ENCODE measurements at regions not wholly inside any gene's neighbourhood (a gene's known extent, or its start where the extent isn't known, plus 50 kb on each side); places are given as distances from the start of the nearest gene placed in this dataset.

- no peak for TF ChIP-seq CTCF (IDR thresholded peaks at IDR 0.05; ENCODE audit: insufficient read depth, low read depth, low read length, missing control alignments)
- H3K4me3 ChIP-seq (ENCODE audit: low read length), result no peak overlapping the region
- no peak for DNase-seq (ENCODE audit: low read depth)
Observed at GRCh38 chr13:63025741-63026140, 1610.1 kb upstream of the PCDH20 start.

- DNase-seq (ENCODE audit: low read depth), result no peak
- no peak for TF ChIP-seq CTCF (IDR thresholded peaks at IDR 0.05; ENCODE audit: insufficient read depth, low read depth, low read length, missing control alignments)
- H3K4me3 ChIP-seq (ENCODE audit: low read length), result no peak overlapping the region
Observed at GRCh38 chr13:63024458-63024857, 1608.8 kb upstream of the PCDH20 start.

GRCh38 chr13:63011996-63012395 is 1596.3 kb upstream of the PCDH20 start:
- TF ChIP-seq CTCF (IDR thresholded peaks at IDR 0.05; ENCODE audit: insufficient read depth, low read depth, low read length, missing control alignments), result no peak
- H3K4me3 ChIP-seq (ENCODE audit: low read length), result no peak overlapping the region
- DNase-seq (ENCODE audit: low read depth), result no peak

- DNase-seq (ENCODE audit: low read depth), result no peak
- no peak overlapping the region for H3K4me3 ChIP-seq (ENCODE audit: low read length)
- TF ChIP-seq CTCF (IDR thresholded peaks at IDR 0.05; ENCODE audit: insufficient read depth, low read depth, low read length, missing control alignments), result no peak
Observed at GRCh38 chr13:63010072-63010658, 1594.5 kb upstream of the PCDH20 start.

GRCh38 chr13:63005625-63006024 is 1590.0 kb upstream of the PCDH20 start:
- no peak for DNase-seq (ENCODE audit: low read depth)
- no peak for TF ChIP-seq CTCF (IDR thresholded peaks at IDR 0.05; ENCODE audit: insufficient read depth, low read depth, low read length, missing control alignments)
- no peak overlapping the region for H3K4me3 ChIP-seq (ENCODE audit: low read length)

- DNase-seq (ENCODE audit: low read depth), result no peak
- no peak for TF ChIP-seq CTCF (IDR thresholded peaks at IDR 0.05; ENCODE audit: insufficient read depth, low read depth, low read length, missing control alignments)
- H3K4me3 ChIP-seq (ENCODE audit: low read length), result no peak overlapping the region
Observed at GRCh38 chr13:62997696-62998095, 1582.0 kb upstream of the PCDH20 start.

- no peak for DNase-seq (ENCODE audit: low read depth)
- no peak for TF ChIP-seq CTCF (IDR thresholded peaks at IDR 0.05; ENCODE audit: insufficient read depth, low read depth, low read length, missing control alignments)
Observed at GRCh38 chr13:62997038-62997599, 1581.5 kb upstream of the PCDH20 start.

More at GRCh38 chr13:62997038-62997599, 1581.5 kb upstream of the PCDH20 start:
- H3K4me3 ChIP-seq (ENCODE audit: low read length), result no peak overlapping the region

All from epithelial cell of esophagus (primary cell).